Lower leg skin (tissue), 3 donors: ENCODE measurements at regions not wholly inside any gene's neighbourhood (a gene's known extent, or its start where the extent isn't known, plus 50 kb on each side); places are given as distances from the start of the nearest gene placed in this dataset.

Experiments
- POLR2A ChIP-seq, 2 donors: fragments of 450-650 bp; IDR thresholded peaks; one replicate each; pipeline ENCODE4 v1.6.1; 2016 to 2017; ENCODE audit warnings: antibody characterized with exemption in 2 of 2, mild to moderate bottlenecking in 1 of 2, moderate library complexity in 1 of 2
- TF ChIP-seq, protein P1 (sequence below), 3 donors: fragments of 450-650 bp; IDR thresholded peaks; one replicate each; pipeline ENCODE4 v1.5.1; 2016; ENCODE audit warnings: antibody characterized with exemption in 3 of 3, mild to moderate bottlenecking in 3 of 3, moderate library complexity in 2 of 3

DNA sequence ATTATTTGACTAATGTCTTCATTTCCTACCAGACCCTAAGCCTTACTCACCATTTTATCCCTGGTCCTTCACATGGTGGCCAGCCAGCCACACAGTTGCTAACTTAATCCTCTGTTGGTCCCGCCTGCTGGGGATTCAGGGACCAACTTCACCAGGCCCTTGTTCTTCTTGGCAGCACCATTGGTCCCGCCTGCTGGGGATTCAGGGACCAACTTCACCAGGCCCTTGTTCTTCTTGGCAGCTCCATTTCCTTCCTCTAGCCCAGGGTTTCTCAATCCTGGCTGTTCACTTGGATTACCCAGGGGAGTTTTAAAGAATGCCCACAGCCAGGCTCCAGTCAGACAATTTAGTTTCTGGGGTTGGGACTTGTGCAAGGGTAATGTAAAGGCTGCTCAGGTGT lies 233.1 kb upstream of the CSF3R start:
- TF ChIP-seq, protein P1, sequence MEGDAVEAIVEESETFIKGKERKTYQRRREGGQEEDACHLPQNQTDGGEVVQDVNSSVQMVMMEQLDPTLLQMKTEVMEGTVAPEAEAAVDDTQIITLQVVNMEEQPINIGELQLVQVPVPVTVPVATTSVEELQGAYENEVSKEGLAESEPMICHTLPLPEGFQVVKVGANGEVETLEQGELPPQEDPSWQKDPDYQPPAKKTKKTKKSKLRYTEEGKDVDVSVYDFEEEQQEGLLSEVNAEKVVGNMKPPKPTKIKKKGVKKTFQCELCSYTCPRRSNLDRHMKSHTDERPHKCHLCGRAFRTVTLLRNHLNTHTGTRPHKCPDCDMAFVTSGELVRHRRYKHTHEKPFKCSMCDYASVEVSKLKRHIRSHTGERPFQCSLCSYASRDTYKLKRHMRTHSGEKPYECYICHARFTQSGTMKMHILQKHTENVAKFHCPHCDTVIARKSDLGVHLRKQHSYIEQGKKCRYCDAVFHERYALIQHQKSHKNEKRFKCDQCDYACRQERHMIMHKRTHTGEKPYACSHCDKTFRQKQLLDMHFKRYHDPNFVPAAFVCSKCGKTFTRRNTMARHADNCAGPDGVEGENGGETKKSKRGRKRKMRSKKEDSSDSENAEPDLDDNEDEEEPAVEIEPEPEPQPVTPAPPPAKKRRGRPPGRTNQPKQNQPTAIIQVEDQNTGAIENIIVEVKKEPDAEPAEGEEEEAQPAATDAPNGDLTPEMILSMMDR (IDR thresholded peaks at IDR 0.05) = no peak
- TF ChIP-seq POLR2A (IDR thresholded peaks at IDR 0.05) = no peak
